GM13976 (cell line): ENCODE measurements at regions not wholly inside any gene's neighbourhood (a gene's known extent, or its start where the extent isn't known, plus 50 kb on each side); places are given as distances from the start of the nearest gene placed in this dataset.

Experiments used
- DNase-seq: peaks from one replicate; pipeline ENCODE4 v3.0.0; 2012; ENCODE audit warnings: low spot score
- CTCF ChIP-seq: IDR thresholded peaks from 2 replicates; pipeline ENCODE4 v1.5.1; 2012; ENCODE audit warnings: borderline replicate concordance, mild to moderate bottlenecking; ENCODE audit not compliant: insufficient read depth; ENCODE audit errors: extremely low read depth, missing control alignments, control extremely low read depth
- in situ Hi-C: fragments of 300-500 bp; cut with MboI; formaldehyde crosslinking; loops from one replicate; pipeline ENCODE4 v1.12.0; 2022; ENCODE audit warnings: low sequenced_read_pairs, mixed read lengths, inconsistent platforms; ENCODE audit not compliant: unreplicated experiment

- in situ Hi-C loops: no loop called here
- no peak for TF ChIP-seq CTCF
- no peak for DNase-seq
Measured at GRCh38 chr18:39600894-39601293, 2035.3 kb upstream of the CELF4 start.

DNA sequence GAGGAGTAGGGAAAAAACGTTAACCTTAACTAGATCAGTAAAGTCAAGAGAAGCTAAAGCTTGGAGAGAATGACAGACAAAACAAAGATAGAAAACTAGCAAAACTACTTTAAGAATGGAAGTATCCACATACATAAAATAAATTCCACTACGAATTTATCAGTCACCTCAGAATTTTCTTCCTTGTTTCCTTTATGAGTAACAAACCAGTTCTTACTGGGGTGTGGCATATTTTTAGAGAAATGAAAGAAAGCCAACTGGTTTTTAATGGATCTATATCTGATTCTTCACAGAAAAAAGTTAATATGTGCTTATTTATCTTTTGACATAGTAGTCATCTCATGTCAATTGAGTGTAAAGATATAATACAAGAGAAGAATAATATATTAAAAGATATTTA, 2033.7 kb upstream of the CELF4 start:
- in situ Hi-C loops: no loop called here
- TF ChIP-seq CTCF: no peak
- DNase-seq: no peak

DNA sequence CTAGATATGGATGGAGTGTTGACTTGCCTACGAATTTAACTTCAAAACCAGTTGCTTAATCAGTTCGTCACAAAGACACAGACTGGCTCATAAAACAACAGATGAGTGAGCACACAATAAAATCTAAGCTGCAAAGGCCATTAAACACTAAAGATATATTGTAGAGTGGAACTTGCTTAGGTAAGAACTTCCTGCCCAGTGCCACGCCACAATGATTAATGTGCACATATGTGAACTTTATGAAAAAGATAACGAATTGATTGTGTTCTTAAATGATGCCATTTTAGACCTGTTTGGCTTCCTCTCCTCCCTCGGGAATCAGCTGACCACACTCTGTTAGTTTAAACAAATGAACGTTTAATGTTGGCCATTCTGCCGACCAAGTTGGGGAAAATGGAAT, 2031.3 kb upstream of the CELF4 start:
- in situ Hi-C loops: no loop called here
- DNase-seq: no peak
- no peak for TF ChIP-seq CTCF

GRCh38 chr18:39596221-39596620, 2030.6 kb upstream of the CELF4 start:
- in situ Hi-C loops: no loop called here
- no peak for TF ChIP-seq CTCF
- DNase-seq: no peak

- TF ChIP-seq CTCF: no peak
- in situ Hi-C loops: no loop called here
Measured at GRCh38 chr18:39594206-39594605, 2028.6 kb upstream of the CELF4 start.

GRCh38 chr18:39591649-39592048, 2026.1 kb upstream of the CELF4 start:
- TF ChIP-seq CTCF: no peak
- in situ Hi-C loops: no loop called here
- DNase-seq: no peak

More at GRCh38 chr18:39594206-39594605, 2028.6 kb upstream of the CELF4 start:
- DNase-seq: no peak

DNA sequence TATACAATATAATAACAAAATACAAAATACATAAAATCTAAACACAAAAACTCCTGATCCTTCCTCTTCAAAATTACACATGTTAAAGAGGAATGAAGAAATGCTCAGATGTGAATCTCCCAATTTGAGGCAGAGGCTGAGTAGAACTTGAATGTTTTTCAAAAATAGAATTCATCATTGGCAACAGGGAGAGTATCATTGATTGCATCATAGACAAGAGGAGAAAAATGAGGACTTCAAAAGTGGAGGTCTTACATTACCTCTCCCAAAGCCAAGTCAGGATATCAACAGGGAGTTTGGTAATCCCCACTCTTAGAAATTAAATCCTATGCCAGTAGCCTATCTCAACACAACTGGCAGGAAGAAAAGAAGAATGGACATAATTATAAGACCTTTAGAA, 2023.9 kb upstream of the CELF4 start:
- no peak for TF ChIP-seq CTCF
- in situ Hi-C loops: no loop called here
- DNase-seq: no peak
